Daoy (cell line): ENCODE measurements at regions not wholly inside any gene's neighbourhood (a gene's known extent, or its start where the extent isn't known, plus 50 kb on each side); places are given as distances from the start of the nearest gene placed in this dataset.
A peak's percentile ranks its signal among the peaks of the same experiment; 100 is the strongest.

Experiments
- DNase-seq: peaks from one replicate; pipeline ENCODE4 v3.0.0-alpha.2; 2015; ENCODE audit warnings: low read depth

- DNase-seq: peak; percentile 71
These were observed 77.0 kb downstream of the MRPL14 start for GRCh38 chr6:44049989-44050871.

- DNase-seq: peak; percentile 85
These were observed 77.9 kb downstream of the MRPL14 start for GRCh38 chr6:44049163-44049988.

DNA sequence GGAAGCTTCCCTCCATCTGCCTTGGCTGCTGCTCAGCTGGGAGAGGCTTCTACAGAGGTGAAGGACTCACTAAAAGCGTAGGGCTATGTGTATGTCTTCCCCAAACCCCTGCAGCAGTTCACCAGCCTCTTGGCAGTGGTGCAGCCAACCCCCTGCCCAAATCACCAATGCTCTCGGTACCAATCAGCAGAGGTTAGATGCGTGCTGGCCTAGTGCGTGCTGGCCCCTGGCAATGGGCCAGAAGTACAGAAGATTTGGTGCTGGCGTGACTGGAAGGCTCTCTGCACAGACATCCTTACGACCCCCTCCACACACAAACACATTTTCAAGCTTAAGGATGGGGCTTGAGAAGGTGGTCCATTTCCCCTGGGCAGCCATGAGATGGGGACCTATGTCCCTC is 79.0 kb downstream of the MRPL14 start:
- DNase-seq: no peak

GRCh38 chr6:44047801-44048200 is 79.5 kb downstream of the MRPL14 start:
- DNase-seq: no peak

DNA sequence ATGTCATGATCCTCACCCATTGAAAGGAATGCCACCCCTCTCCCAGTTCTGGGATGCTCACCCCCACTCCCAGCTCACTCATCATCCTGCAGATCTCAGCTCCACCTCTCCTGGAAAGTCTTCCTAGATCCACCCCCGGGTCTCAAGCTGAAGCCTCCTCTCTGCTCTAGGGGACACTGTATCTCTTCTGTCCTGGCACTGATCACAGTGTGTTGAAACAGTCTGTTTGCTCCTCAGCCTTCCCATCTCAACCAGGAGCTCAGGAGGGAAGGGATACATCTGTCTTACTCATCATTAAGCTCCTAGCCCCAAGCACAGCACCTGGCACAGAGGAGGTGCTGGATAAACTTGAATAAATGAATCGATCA is 80.1 kb downstream of the MRPL14 start:
- DNase-seq: no peak

DNA sequence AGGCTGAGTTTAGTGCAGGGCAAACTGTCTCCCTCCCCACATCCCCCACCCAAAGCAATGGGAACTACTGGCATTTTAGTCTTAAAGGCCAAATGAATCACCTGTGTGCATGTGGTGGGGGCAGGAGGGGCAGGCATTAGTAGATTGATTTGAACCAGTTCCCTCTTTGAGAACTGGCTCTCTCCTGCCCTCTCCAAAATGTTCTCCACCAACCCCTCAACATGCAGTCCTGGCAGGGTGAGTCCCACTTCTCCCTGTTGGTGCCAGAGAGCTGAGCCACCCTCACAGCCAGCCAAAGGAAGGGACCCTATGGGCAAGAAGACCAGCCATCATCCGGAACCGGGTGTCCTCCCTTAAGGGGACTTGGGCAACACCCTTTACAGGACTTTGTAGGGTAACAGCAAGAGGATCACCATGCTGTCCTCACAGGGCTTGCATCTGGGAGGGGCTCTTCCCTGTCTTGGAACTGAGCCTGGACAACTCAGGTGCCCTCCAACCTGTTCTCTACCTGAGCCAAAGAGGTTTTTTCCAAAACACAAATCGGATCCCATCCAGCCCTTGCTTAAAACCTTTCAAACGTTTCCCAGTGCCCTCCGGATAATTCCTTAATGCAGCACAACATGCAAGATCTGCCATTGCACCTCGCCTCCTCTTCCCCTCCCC is 80.6 kb downstream of the MRPL14 start:
- DNase-seq: no peak

GRCh38 chr6:44045672-44046015 is 81.6 kb downstream of the MRPL14 start:
- DNase-seq: no peak

DNA sequence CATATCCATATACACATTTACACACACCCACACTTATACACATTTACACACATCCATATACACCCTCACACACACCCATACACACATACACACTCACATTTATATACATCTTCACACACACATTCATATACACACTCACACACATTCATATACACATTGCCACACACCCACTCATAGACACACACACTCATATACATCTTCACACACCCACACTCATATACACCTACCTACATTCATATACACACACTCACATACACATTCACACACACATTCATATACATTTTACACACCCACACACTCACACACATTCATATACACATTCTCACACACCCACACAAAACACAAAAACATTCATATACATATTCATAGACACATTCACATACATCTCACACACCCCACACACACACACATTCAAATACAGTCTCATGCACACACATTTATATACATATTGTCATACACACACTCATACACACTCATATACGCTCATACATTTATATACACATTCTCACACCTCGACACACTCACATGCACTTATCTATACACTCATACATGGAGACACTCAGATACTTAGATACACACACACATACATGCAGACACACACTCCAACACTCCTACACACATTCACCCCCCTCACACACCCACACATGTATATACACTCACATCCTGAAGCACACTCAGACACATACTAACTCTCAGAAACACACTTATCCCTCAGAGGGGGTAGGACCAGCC is 82.1 kb downstream of the MRPL14 start:
- DNase-seq: no peak

DNA sequence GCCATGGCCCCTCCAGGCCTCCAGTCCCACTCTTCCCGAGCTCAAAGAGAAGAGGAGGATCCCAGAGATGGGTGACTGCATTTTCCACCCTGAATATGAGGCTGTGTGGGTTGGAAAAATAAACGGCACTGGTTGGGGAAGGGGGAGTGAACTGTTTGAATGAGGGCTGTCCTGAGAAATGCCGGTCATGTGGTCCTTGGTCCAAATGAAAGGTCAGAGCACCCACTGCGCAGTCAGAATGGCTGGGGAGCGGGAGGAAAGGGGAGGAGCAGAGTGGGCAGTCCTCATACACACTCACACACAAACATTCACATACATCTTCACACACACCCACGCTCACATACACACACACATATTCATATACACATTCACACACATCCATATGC is 83.1 kb downstream of the MRPL14 start:
- DNase-seq: no peak

DNA sequence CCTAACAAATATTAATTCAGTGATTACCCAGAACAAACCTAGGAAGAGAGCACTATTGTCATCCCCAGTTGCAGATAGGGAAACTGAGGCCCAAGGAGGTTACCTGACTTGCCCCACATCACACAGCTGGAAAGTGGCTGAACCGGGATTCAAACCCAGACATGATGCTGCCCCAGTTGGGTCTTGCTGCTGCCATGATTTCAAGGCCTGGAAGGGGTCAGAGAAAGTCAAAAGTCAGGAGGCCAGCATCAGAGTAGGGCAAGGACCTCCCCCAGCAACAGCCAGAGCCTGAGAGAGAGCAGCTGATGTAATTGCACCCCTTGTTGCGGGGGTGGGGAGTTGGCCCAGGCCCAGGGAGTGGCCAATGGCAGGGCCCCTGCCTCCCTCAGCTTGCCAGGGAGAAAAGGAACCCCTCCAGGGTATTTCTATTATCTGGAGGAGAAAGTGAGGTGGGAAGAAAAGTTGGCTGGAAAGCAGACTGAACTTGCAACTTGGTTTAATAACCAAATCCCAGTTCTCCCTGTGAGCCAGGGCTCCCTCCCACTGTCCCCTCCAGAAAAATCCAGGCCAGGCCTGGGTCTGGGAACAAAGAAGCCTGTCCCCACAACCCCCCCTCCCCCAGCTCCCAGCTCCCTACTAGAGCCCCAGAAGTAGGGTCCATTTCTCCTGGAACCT is 83.6 kb downstream of the MRPL14 start:
- DNase-seq: peak; percentile 83

DNA sequence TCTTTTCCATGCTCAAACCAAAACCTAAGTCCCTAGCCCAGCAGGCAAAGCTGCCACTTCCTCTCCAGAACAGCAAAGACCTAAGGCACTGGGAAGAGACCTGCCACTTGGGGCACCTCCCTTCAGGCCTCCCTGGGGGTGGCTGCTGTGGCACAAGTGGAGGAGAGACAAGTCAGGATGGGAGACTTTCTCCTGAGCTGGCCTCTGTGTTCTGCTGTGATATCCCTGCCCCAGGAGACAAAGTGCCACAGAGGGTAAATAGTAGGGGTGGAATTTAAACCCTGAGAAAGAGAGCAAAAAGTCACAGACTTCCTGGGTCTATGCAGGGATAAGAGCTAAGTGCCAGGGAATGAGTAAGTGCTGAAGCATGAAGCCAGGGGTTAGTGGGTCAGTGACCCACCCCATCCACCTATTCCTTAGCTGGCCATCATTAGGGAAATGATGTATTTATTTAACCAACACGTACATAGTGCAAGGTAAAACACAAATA is 84.2 kb downstream of the MRPL14 start:
- DNase-seq: peak; percentile 71

DNA sequence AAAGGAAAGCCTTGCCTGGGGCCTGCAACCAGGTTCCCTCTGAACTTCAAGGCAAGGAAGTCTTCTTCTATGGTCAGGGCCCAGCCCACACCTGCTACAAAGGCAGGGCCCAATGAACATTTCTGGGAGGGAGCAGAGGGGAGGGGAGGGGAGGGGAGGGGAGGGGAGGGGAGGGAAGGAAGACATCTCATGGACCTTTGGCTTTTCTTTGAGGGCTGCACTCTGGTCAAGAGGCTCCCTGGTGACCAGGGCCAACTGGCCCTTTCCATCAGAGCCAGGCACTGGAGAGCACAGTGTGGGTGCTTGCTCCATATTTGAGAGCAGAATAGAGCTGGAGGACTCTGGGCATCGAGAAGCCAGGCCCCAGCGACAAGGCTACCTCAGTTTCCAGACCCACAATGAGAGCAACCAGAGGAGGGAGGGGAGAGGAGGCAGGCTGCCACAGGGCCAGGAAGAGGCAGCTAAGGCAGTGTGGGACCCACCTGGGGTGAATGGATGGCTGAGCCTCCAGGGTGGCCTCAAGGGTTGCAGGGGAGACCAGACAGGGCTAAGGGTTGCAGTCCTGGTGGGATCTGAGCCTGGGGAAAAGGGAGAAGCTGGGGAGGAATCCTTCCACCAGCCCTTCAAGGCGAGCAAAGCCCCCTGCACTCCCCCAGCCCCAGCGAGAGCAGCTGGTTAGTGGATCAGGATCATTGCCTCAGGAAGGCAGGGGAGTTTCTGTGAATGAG is 84.8 kb downstream of the MRPL14 start:
- DNase-seq: no peak

GRCh38 chr6:44041461-44042260 is 85.6 kb downstream of the MRPL14 start:
- peak; percentile 98 for DNase-seq

- no peak for DNase-seq
These were observed 86.5 kb downstream of the MRPL14 start for GRCh38 chr6:44040786-44041185.

GRCh38 chr6:44039839-44040350 is 87.4 kb downstream of the MRPL14 start:
- DNase-seq: no peak

- DNase-seq: no peak
These were observed 88.0 kb downstream of the MRPL14 start for GRCh38 chr6:44039191-44039719.

DNA sequence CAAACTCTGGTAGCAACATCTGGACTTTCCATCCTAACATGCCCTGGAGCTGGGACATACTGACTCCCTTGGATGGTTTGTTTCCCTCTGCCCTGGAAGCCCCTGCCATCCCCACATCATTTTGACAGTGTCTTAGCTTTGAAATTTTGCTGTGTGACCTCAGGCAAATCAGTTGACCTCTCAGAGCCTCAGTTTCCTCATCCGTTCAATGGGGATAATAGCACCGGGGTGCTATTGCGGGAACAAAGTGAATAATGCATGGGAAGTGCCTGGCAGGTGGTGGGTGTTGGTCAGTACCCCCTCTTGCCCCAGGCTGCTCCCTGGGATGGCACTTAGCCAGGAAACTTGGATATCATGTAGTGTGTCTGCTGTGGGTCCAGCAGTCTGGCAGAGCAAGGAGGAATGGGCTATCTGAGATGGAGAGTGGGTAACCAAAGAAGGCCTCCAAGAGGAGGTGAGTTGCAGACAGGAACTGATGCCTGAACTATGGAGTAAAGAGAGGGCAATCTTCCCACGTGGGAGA is 88.6 kb downstream of the MRPL14 start:
- DNase-seq: peak; percentile 8

- DNase-seq: no peak
These were observed 89.3 kb downstream of the MRPL14 start for GRCh38 chr6:44037847-44038542.
